Liver (tissue), 8 donors: ENCODE measurements at regions not wholly inside any gene's neighbourhood (a gene's known extent, or its start where the extent isn't known, plus 50 kb on each side); places are given as distances from the start of the nearest gene placed in this dataset.
A peak's percentile ranks its signal among the peaks of the same experiment; 100 is the strongest.

ENCODE experiments used
- DNase-seq: peaks from one replicate; pipeline ENCODE4 v3.0.0-alpha.2; 2017; ENCODE audit warnings: low spot score
- H3K27ac ChIP-seq, 2 donors: one replicate each; pipeline ENCODE4 v1.7.0; 2013; ENCODE audit warnings: inconsistent platforms in 2 of 2, low read length in 2 of 2, control low read depth in 1 of 2, low read depth in 1 of 2, mild to moderate bottlenecking in 1 of 2
- H3K27me3 ChIP-seq, 4 donors: one replicate each; pipeline versions ENCODE4 v1.6.1 to v1.7.0; 2013; ENCODE audit warnings: low read length in 3 of 4, inconsistent platforms in 1 of 4, mild to moderate bottlenecking in 1 of 4, moderate library complexity in 1 of 4; ENCODE audit not compliant: control insufficient read depth in 4 of 4, insufficient read depth in 4 of 4
- H3K36me3 ChIP-seq, 4 donors: one replicate each; pipeline versions ENCODE4 v1.6.1 to v1.7.0; 2013; ENCODE audit warnings: low read length in 3 of 4, mild to moderate bottlenecking in 3 of 4, low read depth in 1 of 4, moderate library complexity in 1 of 4; ENCODE audit not compliant: control insufficient read depth in 4 of 4, insufficient read depth in 3 of 4
- H3K4me1 ChIP-seq, 4 donors: one replicate each; pipeline versions ENCODE4 v1.6.1 to v1.7.0; 2013; ENCODE audit warnings: low read length in 3 of 4, mild to moderate bottlenecking in 3 of 4, moderate library complexity in 1 of 4; ENCODE audit not compliant: control insufficient read depth in 4 of 4, insufficient read depth in 4 of 4
- H3K4me3 ChIP-seq, 3 donors: one replicate each; pipeline versions ENCODE4 v1.6.1 to v1.7.0; 2013; ENCODE audit warnings: low read length in 3 of 3, control low read depth in 1 of 3, low read depth in 1 of 3, mild to moderate bottlenecking in 1 of 3
- H3K9ac ChIP-seq, 2 donors: one replicate each; pipeline ENCODE4 v1.7.0; 2013; ENCODE audit warnings: low read length in 2 of 2, mild to moderate bottlenecking in 2 of 2, moderate library complexity in 2 of 2, control low read depth in 1 of 2, low read depth in 1 of 2
- H3K9me3 ChIP-seq, 4 donors: one replicate each; pipeline versions ENCODE4 v1.6.1 to v1.7.0; 2013; ENCODE audit warnings: low read length in 3 of 4; ENCODE audit not compliant: control insufficient read depth in 4 of 4
- ATF3 ChIP-seq: IDR thresholded peaks from 2 replicates; pipeline ENCODE4 v1.6.1; 2016; ENCODE audit warnings: antibody characterized with exemption
- CTCF ChIP-seq: fragments of 150-350 bp; IDR thresholded peaks from 2 replicates; pipeline ENCODE4 v1.5.1; 2017; ENCODE audit warnings: improper control_type of control experiment, low read depth, low read length; ENCODE audit not compliant: missing input control
- EGR1 ChIP-seq, 2 donors: IDR thresholded peaks; 2 replicates each; pipeline ENCODE4 v1.6.1; 2016 to 2018; ENCODE audit warnings: antibody characterized with exemption in 2 of 2, low read depth in 2 of 2
- FOXA1 ChIP-seq: IDR thresholded peaks from 2 replicates; pipeline ENCODE4 v1.6.1; 2016; ENCODE audit warnings: antibody characterized with exemption
- HNF4A ChIP-seq, 2 donors: conservative IDR thresholded peaks; 2 replicates each; pipeline ENCODE4 v1.6.1; 2016; ENCODE audit warnings: antibody characterized with exemption in 2 of 2, mild to moderate bottlenecking in 2 of 2
- HNF4G ChIP-seq: IDR thresholded peaks from 2 replicates; pipeline ENCODE4 v1.6.1; 2016; ENCODE audit warnings: antibody characterized with exemption
- JUND ChIP-seq, 2 donors: IDR thresholded peaks; 2 replicates each; pipeline ENCODE4 v1.6.1; 2016; ENCODE audit warnings: antibody characterized with exemption in 2 of 2
- NR2F2 ChIP-seq: IDR thresholded peaks from 2 replicates; pipeline ENCODE4 v1.6.1; 2016; ENCODE audit warnings: antibody characterized with exemption
- RAD21 ChIP-seq, 2 donors: IDR thresholded peaks; 2 replicates each; pipeline ENCODE4 v1.6.1; 2016; ENCODE audit warnings: antibody characterized with exemption in 2 of 2, mild to moderate bottlenecking in 2 of 2
- REST ChIP-seq: IDR thresholded peaks from 2 replicates; pipeline ENCODE4 v1.6.1; 2016; ENCODE audit warnings: antibody characterized with exemption, mild to moderate bottlenecking
- RXRA ChIP-seq, 2 donors: IDR thresholded peaks; 2 replicates each; pipeline ENCODE4 v1.6.1; 2017 to 2018; ENCODE audit warnings: antibody characterized with exemption in 2 of 2, mild to moderate bottlenecking in 1 of 2
- SP1 ChIP-seq: IDR thresholded peaks from 2 replicates; pipeline ENCODE4 v1.6.1; 2018; ENCODE audit warnings: antibody characterized with exemption, mild to moderate bottlenecking
- TAF1 ChIP-seq: conservative IDR thresholded peaks from 2 replicates; pipeline ENCODE4 v1.6.1; 2016; ENCODE audit warnings: antibody characterized with exemption, mild to moderate bottlenecking
- YY1 ChIP-seq: IDR thresholded peaks from 2 replicates; pipeline ENCODE4 v1.6.1; 2016; ENCODE audit warnings: antibody characterized with exemption, mild to moderate bottlenecking
- ZBTB33 ChIP-seq: IDR thresholded peaks from 2 replicates; pipeline ENCODE4 v1.6.1; 2016; ENCODE audit warnings: antibody characterized with exemption
- WGBS: extraction: QIAGEN DNeasy Blood & Tissue Kit; methylation state at CpG from one replicate; pipeline ENCODE4 v1.1.7; 2013; 5-methylcytosine and 5-hydroxymethylcytosine counted together
- donor health status: healthy.
- donor health status: healthy.
- donor health status: healthy.
- donor health status: healthy.
- donor health status: healthy.

GRCh38 chr10:75294866-75295701 lies 59.3 kb upstream of the COMTD1 start:
- peak; percentile 44 for DNase-seq
- TF ChIP-seq ZBTB33 (no peak), TAF1 (no peak), REST (no peak), RXRA (IDR thresholded peaks at IDR 0.05) (peak in 1 of 2 donors; percentile 9), YY1 (no peak), SP1 (no peak), HNF4G (no peak), CTCF (no peak), RAD21 (IDR thresholded peaks at IDR 0.05) (peak in 1 of 2 donors; percentile 18), NR2F2 (no peak), HNF4A (conservative IDR thresholded peaks at IDR 0.05) (no peak), EGR1 (IDR thresholded peaks at IDR 0.05; ENCODE audit: low read depth in 2 of 2) (no peak), FOXA1 (no peak), ATF3 (no peak), JUND (IDR thresholded peaks at IDR 0.05) (no peak)
- peak overlapping the region; percentile 50 to 65 for H3K9ac ChIP-seq
- H3K9me3 ChIP-seq = peaks cover 2 to 4% (median 3%) of the 10 kb centered on the region in 4 donors
- WGBS = 5% methylated on average over 57 of the region's 57 CpGs
- peaks cover 0 to 2% (median 2%) of the 10 kb centered on the region in 4 donors for H3K4me1 ChIP-seq
- H3K4me3 ChIP-seq = peak overlapping the region; percentile 27 to 72 (median 32)
- H3K27ac ChIP-seq = peak overlapping the region; percentile 63 to 68
- H3K36me3 ChIP-seq = no peaks in the 10 kb centered on the region
- H3K27me3 ChIP-seq = peaks cover 0 to 3% (median 0%) of the 10 kb centered on the region in 4 donors
